Activated B cell treated with CpG ODN at 0.5 μM for 24 hours (primary cell): ENCODE measurements at regions not wholly inside any gene's neighbourhood (a gene's known extent, or its start where the extent isn't known, plus 50 kb on each side); places are given as distances from the start of the nearest gene placed in this dataset.

Experiments
- ATAC-seq: fragments of 200-7000 bp; cut with Tn5 transposase; one replicate; pipeline ENCODE4 v1.10.0; 2021; ENCODE audit warnings: low read depth, mild to moderate bottlenecking, moderate library complexity
- CTCF ChIA-PET: fragments of 350-600 bp; sonication (Branson Sonifier 250); formaldehyde crosslinking; loops from one replicate; lab custom pipeline; 2021; ENCODE audit warnings: antibody characterized with exemption; lab: Charles Lee
- POLR2A ChIA-PET: fragments of 350-600 bp; sonication (Branson Sonifier 250); formaldehyde crosslinking; loops from one replicate; lab custom pipeline; 2021; ENCODE audit warnings: antibody characterized with exemption; lab: Charles Lee
- DNase-seq: peaks from one replicate; pipeline ENCODE4 v3.0.0; 2022
- H3K27ac Mint-ChIP-seq: one replicate; pipeline ENCODE4 v1.8.0; 2020; ENCODE audit warnings: mixed read lengths
- H3K27me3 Mint-ChIP-seq: one replicate; pipeline ENCODE4 v1.8.0; 2021; ENCODE audit warnings: mixed read lengths
- H3K36me3 Mint-ChIP-seq: one replicate; pipeline ENCODE4 v1.8.0; 2021; ENCODE audit warnings: low read depth, mixed read lengths
- H3K4me1 Mint-ChIP-seq: one replicate; pipeline ENCODE4 v1.8.0; 2021; ENCODE audit warnings: mixed read lengths
- H3K4me3 Mint-ChIP-seq: one replicate; pipeline ENCODE4 v1.8.0; 2020; ENCODE audit warnings: mild to moderate bottlenecking, mixed read lengths
- H3K9me3 Mint-ChIP-seq: one replicate; pipeline ENCODE4 v1.8.0; 2020; ENCODE audit warnings: mixed read lengths
- intact Hi-C: fragments of 100-400 bp; cut with micrococcal nuclease; formaldehyde crosslinking; loops from one replicate; pipeline ENCODE4 v1.15.1; 2024
- TF ChIP-seq, protein P1 (sequence below): fragments of 200-600 bp; IDR thresholded peaks from one replicate; pipeline ENCODE4 v1.8.0; 2022; ENCODE audit warnings: antibody characterized with exemption, mild to moderate bottlenecking

DNA sequence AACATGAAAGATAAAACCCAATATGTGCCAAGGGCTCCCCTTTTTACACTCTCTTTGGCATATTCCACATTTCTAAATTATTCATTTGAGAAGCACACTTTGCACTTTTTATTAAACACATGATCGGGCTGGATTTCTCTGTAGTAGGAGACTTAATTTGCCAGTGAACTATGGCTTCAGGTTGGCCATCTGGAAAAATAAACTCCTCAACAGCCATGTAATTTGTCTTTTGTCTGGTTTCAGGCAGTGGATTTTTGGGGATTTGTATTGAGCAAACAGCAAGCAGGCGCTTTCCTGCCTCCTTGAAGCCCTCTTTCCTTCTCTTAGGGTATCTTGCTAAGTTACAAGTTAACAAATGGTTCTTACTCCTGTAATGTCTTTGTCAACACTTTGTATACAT is 73.0 kb upstream of the DMRTA1 start:
- TF ChIP-seq, protein P1, sequence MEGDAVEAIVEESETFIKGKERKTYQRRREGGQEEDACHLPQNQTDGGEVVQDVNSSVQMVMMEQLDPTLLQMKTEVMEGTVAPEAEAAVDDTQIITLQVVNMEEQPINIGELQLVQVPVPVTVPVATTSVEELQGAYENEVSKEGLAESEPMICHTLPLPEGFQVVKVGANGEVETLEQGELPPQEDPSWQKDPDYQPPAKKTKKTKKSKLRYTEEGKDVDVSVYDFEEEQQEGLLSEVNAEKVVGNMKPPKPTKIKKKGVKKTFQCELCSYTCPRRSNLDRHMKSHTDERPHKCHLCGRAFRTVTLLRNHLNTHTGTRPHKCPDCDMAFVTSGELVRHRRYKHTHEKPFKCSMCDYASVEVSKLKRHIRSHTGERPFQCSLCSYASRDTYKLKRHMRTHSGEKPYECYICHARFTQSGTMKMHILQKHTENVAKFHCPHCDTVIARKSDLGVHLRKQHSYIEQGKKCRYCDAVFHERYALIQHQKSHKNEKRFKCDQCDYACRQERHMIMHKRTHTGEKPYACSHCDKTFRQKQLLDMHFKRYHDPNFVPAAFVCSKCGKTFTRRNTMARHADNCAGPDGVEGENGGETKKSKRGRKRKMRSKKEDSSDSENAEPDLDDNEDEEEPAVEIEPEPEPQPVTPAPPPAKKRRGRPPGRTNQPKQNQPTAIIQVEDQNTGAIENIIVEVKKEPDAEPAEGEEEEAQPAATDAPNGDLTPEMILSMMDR: no peak
- H3K27me3 Mint-ChIP-seq: no peaks in the 10 kb centered on the region
- H3K27ac Mint-ChIP-seq: no peak overlapping the region
- ChIA-PET POLR2A (no interaction called here), CTCF (no interaction called here)
- DNase-seq (no peak), ATAC-seq (no peak)
- intact Hi-C loops: no loop called here
- no peaks in the 10 kb centered on the region for H3K36me3 Mint-ChIP-seq
- no peaks in the 10 kb centered on the region for H3K9me3 Mint-ChIP-seq
- H3K4me1 Mint-ChIP-seq: no peaks in the 10 kb centered on the region
- no peak overlapping the region for H3K4me3 Mint-ChIP-seq

DNA sequence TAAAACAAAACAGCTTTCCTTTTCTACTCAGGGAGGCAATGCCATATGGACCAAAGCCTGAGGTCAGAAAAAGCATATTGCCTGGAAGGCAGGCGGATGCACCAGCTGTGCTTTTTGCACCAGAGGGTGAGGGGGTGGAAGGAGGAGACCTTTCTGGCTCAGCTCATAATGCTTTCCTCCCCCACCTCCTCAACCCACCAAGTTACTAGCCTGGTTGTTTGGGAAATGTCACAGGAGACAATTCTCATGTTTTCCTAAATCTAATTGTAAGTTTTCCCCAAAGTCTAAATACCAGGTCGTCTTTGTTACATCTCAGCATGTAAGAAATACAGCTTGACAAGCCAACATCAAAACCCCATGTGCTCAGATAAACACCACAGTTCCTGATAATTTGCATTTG is 72.6 kb upstream of the DMRTA1 start:
- DNase-seq: no peak
- TF ChIP-seq, protein P1: no peak
- Mint-ChIP-seq H3K4me1 (no peaks in the 10 kb centered on the region), H3K27me3 (no peaks in the 10 kb centered on the region), H3K4me3 (no peak overlapping the region), H3K9me3 (no peaks in the 10 kb centered on the region), H3K27ac (no peak overlapping the region), H3K36me3 (no peaks in the 10 kb centered on the region)
- POLR2A ChIA-PET: no interaction called here
- CTCF ChIA-PET: no interaction called here
- no peak for ATAC-seq
- intact Hi-C loops: no loop called here

DNA sequence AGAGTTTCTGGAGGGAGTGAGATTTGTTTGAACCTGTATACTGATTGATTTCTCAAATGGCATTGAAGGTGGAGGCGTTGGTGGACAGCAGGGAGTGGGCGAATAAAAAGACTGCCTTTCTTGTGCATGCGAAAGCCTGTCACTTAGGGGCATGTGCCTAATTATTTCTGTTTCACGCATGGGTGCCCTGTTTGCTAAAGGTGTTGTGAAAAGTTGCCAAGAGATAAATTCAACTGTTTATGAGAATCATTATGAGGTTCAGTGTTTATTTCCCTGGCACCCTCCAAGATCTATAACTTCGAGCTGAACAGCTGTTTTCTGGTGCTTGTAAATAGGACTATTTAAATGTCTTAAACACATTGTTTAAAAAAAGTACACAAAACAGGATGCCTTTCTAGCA is 67.4 kb upstream of the DMRTA1 start:
- no peaks in the 10 kb centered on the region for H3K9me3 Mint-ChIP-seq
- ChIA-PET POLR2A (no interaction called here), CTCF (no interaction called here)
- intact Hi-C loops: no loop called here
- H3K27me3 Mint-ChIP-seq: no peaks in the 10 kb centered on the region
- no peaks in the 10 kb centered on the region for H3K36me3 Mint-ChIP-seq
- no peaks in the 10 kb centered on the region for H3K4me1 Mint-ChIP-seq
- TF ChIP-seq, protein P1: no peak
- DNase-seq: no peak
- no peak overlapping the region for H3K4me3 Mint-ChIP-seq
- H3K27ac Mint-ChIP-seq: no peak overlapping the region
- no peak for ATAC-seq

DNA sequence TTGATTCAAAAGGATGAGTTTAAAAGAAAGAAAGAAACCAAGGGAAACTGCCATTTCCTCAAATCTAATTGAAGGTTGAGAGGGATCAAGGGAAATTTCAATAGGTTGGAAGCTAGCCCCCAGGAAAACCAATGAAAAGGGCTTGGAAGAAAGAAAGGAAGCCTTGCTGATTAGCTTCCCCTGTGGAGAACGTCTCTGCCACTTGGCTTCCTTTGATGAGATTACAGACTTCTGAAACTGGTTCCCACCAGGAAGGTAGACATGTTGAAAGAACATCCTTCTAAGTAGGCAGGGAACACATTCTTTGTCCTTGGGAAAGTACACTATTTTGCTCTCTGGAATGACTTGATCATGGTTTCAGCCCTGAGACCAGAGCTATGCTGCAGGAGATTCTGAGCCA is 65.5 kb upstream of the DMRTA1 start:
- H3K4me1 Mint-ChIP-seq: no peaks in the 10 kb centered on the region
- no peak overlapping the region for H3K4me3 Mint-ChIP-seq
- no peaks in the 10 kb centered on the region for H3K9me3 Mint-ChIP-seq
- ATAC-seq: no peak
- no peak overlapping the region for H3K27ac Mint-ChIP-seq
- no peaks in the 10 kb centered on the region for H3K36me3 Mint-ChIP-seq
- ChIA-PET POLR2A (no interaction called here), CTCF (no interaction called here)
- TF ChIP-seq, protein P1: no peak
- no peak for DNase-seq
- intact Hi-C loops: loop anchor here (10.0 kb wide), 1 partner anchor 64 kb away; the partner anchor contains the start of gene DMRTA1
- H3K27me3 Mint-ChIP-seq: no peaks in the 10 kb centered on the region

DNA sequence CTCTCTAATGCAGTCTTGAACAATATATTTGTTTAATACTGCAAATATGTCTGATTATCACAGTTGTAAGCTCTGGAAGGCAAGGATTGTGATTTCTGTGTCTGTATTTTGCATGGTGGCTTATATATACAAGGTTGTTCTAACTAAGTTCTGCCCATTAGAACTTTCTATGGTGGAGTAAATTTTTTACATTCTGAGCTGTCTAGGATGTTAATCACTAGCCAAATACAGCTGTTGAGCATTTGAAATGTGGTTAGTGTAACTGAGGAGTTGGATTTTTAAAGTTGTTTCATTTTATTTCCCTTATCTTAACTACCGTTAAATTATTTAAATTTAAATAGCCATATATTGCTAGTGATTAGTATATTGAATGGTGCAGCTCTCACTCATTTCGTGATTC is 64.3 kb upstream of the DMRTA1 start:
- no peaks in the 10 kb centered on the region for H3K27me3 Mint-ChIP-seq
- H3K36me3 Mint-ChIP-seq: no peaks in the 10 kb centered on the region
- H3K4me3 Mint-ChIP-seq: no peak overlapping the region
- ATAC-seq (no peak), DNase-seq (no peak)
- H3K27ac Mint-ChIP-seq: no peak overlapping the region
- ChIA-PET POLR2A (no interaction called here), CTCF (no interaction called here)
- no peaks in the 10 kb centered on the region for H3K9me3 Mint-ChIP-seq
- TF ChIP-seq, protein P1: no peak
- intact Hi-C loops: loop anchor here (10.0 kb wide), 1 partner anchor 62 kb away; the partner anchor contains the start of gene DMRTA1
- no peaks in the 10 kb centered on the region for H3K4me1 Mint-ChIP-seq
